A549 (cell line): ENCODE measurements at regions not wholly inside any gene's neighbourhood (a gene's known extent, or its start where the extent isn't known, plus 50 kb on each side); places are given as distances from the start of the nearest gene placed in this dataset.

Source experiments
- ATAC-seq, 2 experiments: fragments of 200-7000 bp in 1 of 2; fragments of >200 bp in 1 of 2; cut with Nextera tagmentation in 1 of 2; cut with Tn5 transposase in 1 of 2; 3 replicates each; pipeline versions ENCODE4 v1.8.0 to v1.9.1; 2018 to 2020; ENCODE audit warnings: mild to moderate bottlenecking in 1 of 2, moderate library complexity in 1 of 2
- CTCF ChIA-PET: fragments of 300-600 bp; sonication (Branson Sonifier 250); formaldehyde crosslinking; extraction: SDS; loops from one replicate; lab custom pipeline; 2021; ENCODE audit warnings: antibody characterized with exemption, inconsistent platforms; lab: Yijun Ruan, JAX
- POLR2A ChIA-PET: fragments of 350-600 bp; formaldehyde crosslinking; extraction: SDS; loops from one replicate; lab custom pipeline; 2021; ENCODE audit warnings: antibody characterized with exemption, inconsistent platforms; lab: Yijun Ruan, JAX
- DNase-seq, 2 experiments: peaks; one replicate each; pipeline versions ENCODE4 v3.0.0 to v3.0.0-alpha.2; 2011 to 2016; ENCODE audit warnings: low read depth in 1 of 2, low spot score in 1 of 2
- FAIRE-seq: peaks from 2 replicates; lab custom pipeline; 2011; peaks lifted over from hg19 to GRCh38; lab: Jason Lieb, UNC
- H3K27ac ChIP-seq, 2 experiments: fragments of >200 bp; sonication (Bioruptor Twin); formaldehyde crosslinking; 3 replicates each; pipeline ENCODE4 v1.5.1; 2016 to 2017
- H3K4me1 ChIP-seq: fragments of >200 bp; sonication (Bioruptor Twin); formaldehyde crosslinking; 3 replicates; pipeline ENCODE4 v1.6.1; 2016
- H3K4me2 ChIP-seq: fragments of >200 bp; sonication (Bioruptor Twin); formaldehyde crosslinking; 3 replicates; pipeline ENCODE4 v1.6.1; 2016
- H3K4me3 ChIP-seq: fragments of >200 bp; sonication (Bioruptor Twin); formaldehyde crosslinking; 3 replicates; pipeline ENCODE4 v1.5.1; 2016
- H3K9me3 ChIP-seq: fragments of >200 bp; sonication (Bioruptor Twin); formaldehyde crosslinking; 3 replicates; pipeline ENCODE4 v1.6.1; 2016
- CHD2 ChIP-seq: fragments of 150-350 bp; IDR thresholded peaks from 2 replicates; pipeline ENCODE4 v1.6.1; 2014; ENCODE audit warnings: low read length; ENCODE audit not compliant: partially characterized antibody
- ELK1 ChIP-seq: fragments of 150-350 bp; IDR thresholded peaks from 2 replicates; pipeline ENCODE4 v1.6.1; 2014; ENCODE audit warnings: low read depth, mild to moderate bottlenecking, low read length
- FOSB ChIP-seq: fragments of 250-450 bp; sonication (Bioruptor Pico); IDR thresholded peaks from 2 replicates; pipeline ENCODE4 v1.5.0; 2020; ENCODE audit warnings: mild to moderate bottlenecking, moderate library complexity
- GATA3 ChIP-seq: IDR thresholded peaks from 2 replicates; pipeline ENCODE4 v1.6.1; 2012; ENCODE audit warnings: borderline replicate concordance
- HEYL ChIP-seq: fragments of 250-450 bp; sonication (Bioruptor Pico); IDR thresholded peaks from 2 replicates; pipeline ENCODE4 v1.8.0; 2021; ENCODE audit warnings: mild to moderate bottlenecking, moderate library complexity
- HOXA7 ChIP-seq: fragments of 250-450 bp; sonication (Bioruptor Pico); IDR thresholded peaks from 2 replicates; pipeline ENCODE4 v1.5.0; 2020; ENCODE audit warnings: mild to moderate bottlenecking, moderate library complexity
- MAFK ChIP-seq: fragments of 450-650 bp; IDR thresholded peaks from 2 replicates; pipeline ENCODE4 v1.6.1; 2014; ENCODE audit not compliant: partially characterized antibody
- MAX ChIP-seq: IDR thresholded peaks from 2 replicates; pipeline ENCODE4 v1.6.1; 2012
- MAZ ChIP-seq: fragments of 150-350 bp; IDR thresholded peaks from 2 replicates; pipeline ENCODE4 v1.6.1; 2014; ENCODE audit warnings: antibody characterized with exemption, low read depth, low read length, borderline replicate concordance
- NFE2L2 ChIP-seq: fragments of 150-350 bp; conservative IDR thresholded peaks from 2 replicates; pipeline ENCODE4 v1.6.1; 2014; ENCODE audit warnings: low read length
- PHF8 ChIP-seq: fragments of 200-600 bp; sonication (generic); IDR thresholded peaks from 2 replicates; pipeline ENCODE4 v1.6.1; 2016; ENCODE audit warnings: low read depth, mild to moderate bottlenecking, antibody characterized with exemption, moderate library complexity, borderline replicate concordance
- POLR2AphosphoS2 ChIP-seq: conservative IDR thresholded peaks from 2 replicates; pipeline ENCODE4 v1.6.1; 2012; ENCODE audit warnings: low read length, improper control_type of control experiment, inconsistent platforms
- SMC3 ChIP-seq: fragments of >200 bp; sonication (Bioruptor Twin); formaldehyde crosslinking; IDR thresholded peaks from 3 replicates; pipeline ENCODE4 v1.6.1; 2018; ENCODE audit warnings: inconsistent platforms
- SREBF2 ChIP-seq: fragments of 450-650 bp; IDR thresholded peaks from 2 replicates; pipeline ENCODE4 v1.6.1; 2014; ENCODE audit warnings: mild to moderate bottlenecking, moderate library complexity
- TFCP2L1 ChIP-seq: fragments of 250-450 bp; sonication (Bioruptor Pico); IDR thresholded peaks from 2 replicates; pipeline ENCODE4 v1.5.0; 2021; ENCODE audit warnings: mild to moderate bottlenecking
- TP53 ChIP-seq: fragments of 250-450 bp; sonication (Bioruptor Pico); IDR thresholded peaks from 2 replicates; pipeline ENCODE4 v1.5.0; 2021; ENCODE audit warnings: mild to moderate bottlenecking, moderate library complexity
- ZNF302 ChIP-seq: fragments of 250-450 bp; sonication (Bioruptor Pico); IDR thresholded peaks from 2 replicates; pipeline ENCODE4 v1.9.0; 2021; ENCODE audit warnings: inconsistent platforms, mild to moderate bottlenecking, moderate library complexity
- ZSCAN20 ChIP-seq: fragments of 250-450 bp; sonication (Bioruptor Pico); IDR thresholded peaks from 2 replicates; pipeline ENCODE4 v1.8.0; 2022; ENCODE audit warnings: mild to moderate bottlenecking, moderate library complexity
- WGBS: methylation state at CpG from one replicate; pipeline ENCODE4 v1.1.6; 2017; ENCODE audit errors: missing lambda C conversion rate; 5-methylcytosine and 5-hydroxymethylcytosine counted together
- TF ChIP-seq, protein P1 (sequence below): fragments of 250-450 bp; sonication (Bioruptor Pico); IDR thresholded peaks from 2 replicates; pipeline ENCODE4 v1.5.0; 2020; ENCODE audit warnings: low read depth, mild to moderate bottlenecking, moderate library complexity
- TF ChIP-seq, protein P2 (sequence below): fragments of 450-650 bp; IDR thresholded peaks from 2 replicates; pipeline ENCODE4 v1.6.1; 2014; ENCODE audit warnings: antibody characterized with exemption
- TF ChIP-seq, protein P3 (sequence below): fragments of >200 bp; sonication (Bioruptor Twin); formaldehyde crosslinking; IDR thresholded peaks from 3 replicates; pipeline ENCODE4 v1.6.1; 2016

- DNase-seq (no peak), ATAC-seq (no peak), FAIRE-seq (no peak)
- no peak for TF ChIP-seq FOSB (CRISPR knock-in tag)
- no peak for TF ChIP-seq NFE2L2
- no peak for TF ChIP-seq TP53 (CRISPR knock-in tag)
- TF ChIP-seq MAFK: no peak
- no peak for TF ChIP-seq ZSCAN20 (CRISPR knock-in tag)
- TF ChIP-seq, protein P1, sequence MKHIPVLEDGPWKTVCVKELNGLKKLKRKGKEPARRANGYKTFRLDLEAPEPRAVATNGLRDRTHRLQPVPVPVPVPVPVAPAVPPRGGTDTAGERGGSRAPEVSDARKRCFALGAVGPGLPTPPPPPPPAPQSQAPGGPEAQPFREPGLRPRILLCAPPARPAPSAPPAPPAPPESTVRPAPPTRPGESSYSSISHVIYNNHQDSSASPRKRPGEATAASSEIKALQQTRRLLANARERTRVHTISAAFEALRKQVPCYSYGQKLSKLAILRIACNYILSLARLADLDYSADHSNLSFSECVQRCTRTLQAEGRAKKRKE: no peak
- CTCF ChIA-PET: no interaction called here
- H3K9me3 ChIP-seq: no peaks in the 10 kb centered on the region
- H3K4me2 ChIP-seq: no peak overlapping the region
- no peak overlapping the region for H3K4me3 ChIP-seq
- POLR2A ChIA-PET: no interaction called here
- 49% methylated on average over 2 of the region's 2 CpGs for WGBS
- no peaks in the 10 kb centered on the region for H3K4me1 ChIP-seq
- H3K27ac ChIP-seq: no peak overlapping the region
These were observed 855.8 kb downstream of the EFNA5 start for GRCh38 chr5:106814961-106815360.

GRCh38 chr5:106801554-106801953 is 869.2 kb downstream of the EFNA5 start:
- POLR2A ChIA-PET: no interaction called here
- no peaks in the 10 kb centered on the region for H3K4me1 ChIP-seq
- H3K4me3 ChIP-seq: no peak overlapping the region
- CTCF ChIA-PET: no interaction called here
- TF ChIP-seq SMC3 (no peak), MAZ (no peak), ZNF302 (CRISPR knock-in tag) (no peak), HOXA7 (CRISPR knock-in tag) (no peak), CHD2 (no peak), HEYL (no peak), MAX (no peak), TFCP2L1 (CRISPR knock-in tag) (no peak), ELK1 (no peak), POLR2AphosphoS2 (no peak), SREBF2 (no peak), PHF8 (no peak), GATA3 (no peak)
- TF ChIP-seq, protein P2, sequence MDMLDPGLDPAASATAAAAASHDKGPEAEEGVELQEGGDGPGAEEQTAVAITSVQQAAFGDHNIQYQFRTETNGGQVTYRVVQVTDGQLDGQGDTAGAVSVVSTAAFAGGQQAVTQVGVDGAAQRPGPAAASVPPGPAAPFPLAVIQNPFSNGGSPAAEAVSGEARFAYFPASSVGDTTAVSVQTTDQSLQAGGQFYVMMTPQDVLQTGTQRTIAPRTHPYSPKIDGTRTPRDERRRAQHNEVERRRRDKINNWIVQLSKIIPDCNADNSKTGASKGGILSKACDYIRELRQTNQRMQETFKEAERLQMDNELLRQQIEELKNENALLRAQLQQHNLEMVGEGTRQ: no peak
- TF ChIP-seq, protein P3, sequence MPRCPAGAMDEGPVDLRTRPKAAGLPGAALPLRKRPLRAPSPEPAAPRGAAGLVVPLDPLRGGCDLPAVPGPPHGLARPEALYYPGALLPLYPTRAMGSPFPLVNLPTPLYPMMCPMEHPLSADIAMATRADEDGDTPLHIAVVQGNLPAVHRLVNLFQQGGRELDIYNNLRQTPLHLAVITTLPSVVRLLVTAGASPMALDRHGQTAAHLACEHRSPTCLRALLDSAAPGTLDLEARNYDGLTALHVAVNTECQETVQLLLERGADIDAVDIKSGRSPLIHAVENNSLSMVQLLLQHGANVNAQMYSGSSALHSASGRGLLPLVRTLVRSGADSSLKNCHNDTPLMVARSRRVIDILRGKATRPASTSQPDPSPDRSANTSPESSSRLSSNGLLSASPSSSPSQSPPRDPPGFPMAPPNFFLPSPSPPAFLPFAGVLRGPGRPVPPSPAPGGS: no peak
- TF ChIP-seq, protein P1: no peak
- TF ChIP-seq, all 56 proteins: peak for 0
- H3K4me2 ChIP-seq: no peak overlapping the region
- 79% methylated on average over 3 of the region's 3 CpGs for WGBS
- H3K27ac ChIP-seq: no peak overlapping the region
- FAIRE-seq (no peak), ATAC-seq (no peak), DNase-seq (no peak)
- no peaks in the 10 kb centered on the region for H3K9me3 ChIP-seq
